Hepatocyte (in vitro differentiated cells): ENCODE measurements at regions not wholly inside any gene's neighbourhood (a gene's known extent, or its start where the extent isn't known, plus 50 kb on each side); places are given as distances from the start of the nearest gene placed in this dataset.

Source experiments
- DNase-seq: peaks from one replicate; pipeline ENCODE4 v3.0.0-alpha.2; 2016; ENCODE audit warnings: low spot score
- H2AFZ ChIP-seq: fragments of 200-600 bp; sonication (generic); 2 replicates; pipeline ENCODE4 v1.6.0; 2016; ENCODE audit warnings: antibody characterized with exemption, mild to moderate bottlenecking
- H3K27ac ChIP-seq: fragments of 200-600 bp; sonication (generic); 2 replicates; pipeline ENCODE4 v1.5.1; 2016; ENCODE audit warnings: mild to moderate bottlenecking
- H3K27me3 ChIP-seq: fragments of 200-600 bp; sonication (generic); 2 replicates; pipeline ENCODE4 v1.6.1; 2016
- H3K36me3 ChIP-seq: fragments of 200-600 bp; sonication (generic); replicated peaks from 2 replicates; pipeline ENCODE4 v1.5.1; 2016; ENCODE audit warnings: low read depth; ENCODE audit not compliant: insufficient read depth
- H3K4me1 ChIP-seq: fragments of 200-600 bp; sonication (generic); 2 replicates; pipeline ENCODE4 v1.5.1; 2016; ENCODE audit warnings: mild to moderate bottlenecking, moderate library complexity; ENCODE audit not compliant: insufficient read depth
- H3K4me2 ChIP-seq: fragments of 200-600 bp; sonication (generic); 2 replicates; pipeline ENCODE4 v1.6.0; 2016
- H3K4me3 ChIP-seq: fragments of 200-600 bp; sonication (generic); 2 replicates; pipeline ENCODE4 v1.5.1; 2016; ENCODE audit warnings: mild to moderate bottlenecking
- H3K79me2 ChIP-seq: fragments of 200-600 bp; sonication (generic); 2 replicates; pipeline ENCODE4 v1.6.0; 2017; ENCODE audit warnings: mild to moderate bottlenecking
- H3K9me2 ChIP-seq: fragments of 200-600 bp; sonication (generic); replicated peaks from 2 replicates; pipeline ENCODE4 v1.6.0; 2017; ENCODE audit warnings: mild to moderate bottlenecking; ENCODE audit not compliant: insufficient read depth
- H3K9me3 ChIP-seq: fragments of 200-600 bp; sonication (generic); 2 replicates; pipeline ENCODE4 v1.5.1; 2016; ENCODE audit warnings: low read depth, mild to moderate bottlenecking
- H4K20me1 ChIP-seq: fragments of 200-600 bp; sonication (generic); 2 replicates; pipeline ENCODE4 v1.6.0; 2016; ENCODE audit warnings: mild to moderate bottlenecking; ENCODE audit not compliant: insufficient read depth, poor library complexity, severe bottlenecking
- CTCF ChIP-seq: fragments of 200-600 bp; sonication (generic); IDR thresholded peaks from 2 replicates; pipeline ENCODE4 v1.5.1; 2016; ENCODE audit warnings: antibody characterized with exemption, mild to moderate bottlenecking; ENCODE audit not compliant: poor library complexity
- EZH2 ChIP-seq: fragments of 200-600 bp; sonication (generic); IDR thresholded peaks from 2 replicates; pipeline ENCODE4 v1.6.1; 2016; ENCODE audit warnings: antibody characterized with exemption, mild to moderate bottlenecking, borderline replicate concordance
- EZH2phosphoT487 ChIP-seq: fragments of 200-600 bp; sonication (generic); IDR thresholded peaks from one replicate; pipeline ENCODE4 v1.6.1; 2018; ENCODE audit warnings: antibody characterized with exemption, mild to moderate bottlenecking, low read depth, moderate library complexity; ENCODE audit not compliant: unreplicated experiment, severe bottlenecking
- WGBS: methylation state at CpG from one replicate; pipeline ENCODE4 v1.1.6; 2016; ENCODE audit warnings: low lambda C conversion rate; ENCODE audit errors: missing lambda C conversion rate; 5-methylcytosine and 5-hydroxymethylcytosine counted together

GRCh38 chr5:133824661-133825254, 143.7 kb downstream of the C5orf15 start:
- H3K9me2 ChIP-seq: no peaks in the 10 kb centered on the region
- no peak overlapping the region for H3K4me3 ChIP-seq
- H3K4me1 ChIP-seq: no peaks in the 10 kb centered on the region
- 84% methylated on average over 6 of the region's 6 CpGs for WGBS
- no peaks in the 10 kb centered on the region for H3K36me3 ChIP-seq
- H3K79me2 ChIP-seq: no peaks in the 10 kb centered on the region
- DNase-seq: no peak
- H3K9me3 ChIP-seq: no peaks in the 10 kb centered on the region
- H4K20me1 ChIP-seq: no peaks in the 10 kb centered on the region
- no peak overlapping the region for H2AFZ ChIP-seq
- no peak overlapping the region for H3K27ac ChIP-seq
- no peak for TF ChIP-seq EZH2
- TF ChIP-seq CTCF: no peak
- no peak for TF ChIP-seq EZH2phosphoT487
- peaks cover 3% of the 10 kb centered on the region for H3K27me3 ChIP-seq
- no peak overlapping the region for H3K4me2 ChIP-seq

GRCh38 chr5:133821889-133822288, 146.5 kb downstream of the C5orf15 start:
- 87% methylated on average over 3 of the region's 3 CpGs for WGBS
- DNase-seq: no peak
- H3K79me2 ChIP-seq: no peaks in the 10 kb centered on the region
- peaks cover 3% of the 10 kb centered on the region for H3K27me3 ChIP-seq
- H3K9me3 ChIP-seq: no peaks in the 10 kb centered on the region
- no peaks in the 10 kb centered on the region for H3K36me3 ChIP-seq
- no peak overlapping the region for H3K4me2 ChIP-seq
- H3K9me2 ChIP-seq: no peaks in the 10 kb centered on the region
- no peak overlapping the region for H3K4me3 ChIP-seq
- no peak overlapping the region for H2AFZ ChIP-seq
- no peak overlapping the region for H3K27ac ChIP-seq
- TF ChIP-seq EZH2 (no peak), EZH2phosphoT487 (no peak), CTCF (no peak)
- no peaks in the 10 kb centered on the region for H4K20me1 ChIP-seq
- no peaks in the 10 kb centered on the region for H3K4me1 ChIP-seq

- Histone ChIP-seq H2AFZ (no peak overlapping the region), H3K4me2 (peak overlapping the region; percentile 42), H3K27ac (peak overlapping the region; percentile 15), H3K9me2 (no peaks in the 10 kb centered on the region), H3K9me3 (no peaks in the 10 kb centered on the region), H3K27me3 (peaks cover 3% of the 10 kb centered on the region), H3K79me2 (no peaks in the 10 kb centered on the region), H3K4me3 (no peak overlapping the region), H3K36me3 (no peaks in the 10 kb centered on the region), H4K20me1 (no peaks in the 10 kb centered on the region), H3K4me1 (no peaks in the 10 kb centered on the region)
- DNase-seq: peak; percentile 25
- TF ChIP-seq CTCF (no peak), EZH2 (no peak), EZH2phosphoT487 (no peak)
- 79% methylated on average over 2 of the region's 2 CpGs for WGBS
Measured at GRCh38 chr5:133821311-133821741, 147.1 kb downstream of the C5orf15 start.
